Lower leg skin (tissue), 4 donors: ENCODE measurements at regions not wholly inside any gene's neighbourhood (a gene's known extent, or its start where the extent isn't known, plus 50 kb on each side); places are given as distances from the start of the nearest gene placed in this dataset.
A peak's percentile ranks its signal among the peaks of the same experiment; 100 is the strongest.

Experiments used
- DNase-seq, 2 donors: peaks; one replicate each; pipeline ENCODE4 v3.0.0-alpha.2; 2019; ENCODE audit warnings: low spot score in 2 of 2
- H3K4me3 ChIP-seq: fragments of 200-600 bp; sonication (generic); 2 replicates; pipeline ENCODE4 v1.5.1; 2017; ENCODE audit warnings: mild to moderate bottlenecking, low read depth; ENCODE audit not compliant: poor library complexity, severe bottlenecking
- POLR2A ChIP-seq, 2 donors: fragments of 450-650 bp; IDR thresholded peaks; one replicate each; pipeline ENCODE4 v1.6.1; 2016 to 2017; ENCODE audit warnings: antibody characterized with exemption in 2 of 2, mild to moderate bottlenecking in 1 of 2, moderate library complexity in 1 of 2
- WGBS, 2 donors: methylation state at CpG; one replicate each; pipeline ENCODE4 v1.1.5; 2018; 5-methylcytosine and 5-hydroxymethylcytosine counted together
- intact Hi-C: fragments of 100-400 bp; cut with DNase I; formaldehyde crosslinking; loops from one replicate; pipeline ENCODE4 v1.15.0; 2023; ENCODE audit warnings: low total_unique reads
- TF ChIP-seq, protein P1 (sequence below), 3 donors: fragments of 450-650 bp; IDR thresholded peaks; one replicate each; pipeline ENCODE4 v1.5.1; 2016; ENCODE audit warnings: antibody characterized with exemption in 3 of 3, mild to moderate bottlenecking in 3 of 3, moderate library complexity in 2 of 3

DNA sequence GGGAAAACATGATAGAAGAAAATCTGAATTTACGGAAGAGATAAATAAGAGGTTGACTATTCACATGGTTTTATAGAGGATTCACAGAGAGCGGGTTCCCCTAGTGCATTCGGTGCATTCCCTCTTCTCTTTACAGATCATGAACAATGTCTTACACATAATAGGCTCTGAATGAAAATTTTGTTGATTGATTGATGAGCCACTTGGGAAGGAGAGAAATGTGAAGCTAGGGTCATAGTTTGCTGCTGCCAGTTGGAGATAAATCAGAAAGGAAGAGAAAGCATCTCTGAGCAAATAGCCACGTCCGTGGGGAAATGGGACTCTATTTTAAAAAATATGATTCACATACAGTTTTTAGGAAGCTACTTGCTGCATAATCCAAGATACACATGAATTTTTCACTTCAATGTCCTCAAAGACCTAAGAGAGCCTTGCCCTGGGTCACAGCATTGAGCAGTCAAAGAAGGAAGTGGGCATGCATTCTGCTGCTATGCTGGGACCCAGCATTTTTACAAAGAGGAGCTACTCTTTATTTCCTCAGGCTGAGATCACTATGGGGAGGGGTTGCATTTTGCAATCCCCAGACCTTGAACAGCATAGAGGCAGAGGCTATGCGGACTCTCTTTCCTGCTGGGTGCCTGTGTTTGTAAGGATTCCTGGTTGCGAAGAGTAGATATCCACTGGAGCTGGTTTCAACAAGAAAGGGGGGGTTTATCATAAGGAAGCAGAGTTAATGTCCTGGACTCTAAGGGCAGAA is 395.3 kb downstream of the TSN start:
- peak in 1 of 2 donors; percentile 7 for DNase-seq
- WGBS, 2 donors = 66 to 74% methylated on average over 7 of the region's 7 CpGs
- intact Hi-C loops = no loop called here
- no peak overlapping the region for H3K4me3 ChIP-seq
- TF ChIP-seq POLR2A (IDR thresholded peaks at IDR 0.05) = no peak

DNA sequence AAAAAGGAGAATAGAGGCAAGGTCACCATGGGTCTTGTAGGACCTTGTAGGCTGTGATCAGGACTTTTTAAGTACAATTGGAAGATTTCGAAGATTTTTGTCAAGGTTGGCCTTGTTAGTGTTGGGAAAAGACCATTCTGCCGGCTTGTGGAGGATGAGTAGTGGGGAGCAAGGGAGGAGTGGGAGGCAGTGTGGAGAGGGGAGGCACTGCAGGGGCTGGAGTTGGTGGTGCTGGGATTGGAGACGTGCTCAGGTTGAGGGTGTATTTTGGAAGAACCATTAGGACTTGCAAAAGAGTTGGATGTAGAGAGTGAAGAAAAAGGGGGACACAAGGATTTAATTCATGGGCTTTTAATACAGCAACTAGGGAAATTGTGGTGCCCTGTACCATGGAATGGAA is 397.1 kb downstream of the TSN start:
- WGBS, 2 donors = 81 to 93% methylated on average over 3 of the region's 3 CpGs
- H3K4me3 ChIP-seq = no peak overlapping the region
- no peak for TF ChIP-seq POLR2A (IDR thresholded peaks at IDR 0.05)
- TF ChIP-seq, protein P1, sequence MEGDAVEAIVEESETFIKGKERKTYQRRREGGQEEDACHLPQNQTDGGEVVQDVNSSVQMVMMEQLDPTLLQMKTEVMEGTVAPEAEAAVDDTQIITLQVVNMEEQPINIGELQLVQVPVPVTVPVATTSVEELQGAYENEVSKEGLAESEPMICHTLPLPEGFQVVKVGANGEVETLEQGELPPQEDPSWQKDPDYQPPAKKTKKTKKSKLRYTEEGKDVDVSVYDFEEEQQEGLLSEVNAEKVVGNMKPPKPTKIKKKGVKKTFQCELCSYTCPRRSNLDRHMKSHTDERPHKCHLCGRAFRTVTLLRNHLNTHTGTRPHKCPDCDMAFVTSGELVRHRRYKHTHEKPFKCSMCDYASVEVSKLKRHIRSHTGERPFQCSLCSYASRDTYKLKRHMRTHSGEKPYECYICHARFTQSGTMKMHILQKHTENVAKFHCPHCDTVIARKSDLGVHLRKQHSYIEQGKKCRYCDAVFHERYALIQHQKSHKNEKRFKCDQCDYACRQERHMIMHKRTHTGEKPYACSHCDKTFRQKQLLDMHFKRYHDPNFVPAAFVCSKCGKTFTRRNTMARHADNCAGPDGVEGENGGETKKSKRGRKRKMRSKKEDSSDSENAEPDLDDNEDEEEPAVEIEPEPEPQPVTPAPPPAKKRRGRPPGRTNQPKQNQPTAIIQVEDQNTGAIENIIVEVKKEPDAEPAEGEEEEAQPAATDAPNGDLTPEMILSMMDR (IDR thresholded peaks at IDR 0.05) = no peak
- intact Hi-C loops = no loop called here
- peak in 1 of 2 donors; percentile 56 for DNase-seq

DNA sequence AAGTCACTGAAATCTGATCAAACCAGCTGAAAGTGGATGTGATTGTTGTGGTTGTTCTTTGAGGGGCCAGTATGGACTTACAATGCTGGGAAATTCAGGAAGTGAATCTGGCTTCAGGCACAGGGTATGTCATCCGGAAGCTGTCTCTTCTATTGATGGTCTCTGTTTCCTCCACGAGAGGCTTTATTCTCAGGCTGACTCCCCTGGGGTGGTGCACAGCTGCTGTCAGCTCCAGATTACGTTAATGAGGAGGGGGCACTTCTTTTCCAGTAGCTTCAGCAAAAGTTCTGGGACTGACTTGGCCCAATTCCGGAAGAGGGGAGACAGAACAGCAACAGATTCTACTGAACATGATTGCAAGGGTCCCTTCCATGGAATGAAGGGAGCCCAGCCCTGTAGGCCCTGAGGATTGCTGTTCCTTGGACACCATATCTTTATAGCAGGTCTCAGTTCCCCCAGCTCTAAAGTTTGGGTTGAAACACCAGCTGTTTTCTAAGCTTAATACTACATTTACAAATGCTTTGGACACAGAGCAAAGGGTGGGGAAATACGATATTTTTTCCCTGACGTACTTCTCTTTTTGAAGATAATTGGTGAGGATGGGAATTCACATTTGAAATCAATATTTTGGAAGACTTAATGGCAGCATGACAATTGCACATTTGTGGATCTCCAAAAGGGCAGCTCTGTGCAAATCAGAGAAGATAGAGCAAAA is 400.9 kb downstream of the TSN start:
- H3K4me3 ChIP-seq = no peak overlapping the region
- DNase-seq = no peak
- TF ChIP-seq, protein P1 (IDR thresholded peaks at IDR 0.05) = no peak
- no peak for TF ChIP-seq POLR2A (IDR thresholded peaks at IDR 0.05)
- intact Hi-C loops = no loop called here
- WGBS, 2 donors = 50 to 69% methylated on average over 6 of the region's 6 CpGs

DNA sequence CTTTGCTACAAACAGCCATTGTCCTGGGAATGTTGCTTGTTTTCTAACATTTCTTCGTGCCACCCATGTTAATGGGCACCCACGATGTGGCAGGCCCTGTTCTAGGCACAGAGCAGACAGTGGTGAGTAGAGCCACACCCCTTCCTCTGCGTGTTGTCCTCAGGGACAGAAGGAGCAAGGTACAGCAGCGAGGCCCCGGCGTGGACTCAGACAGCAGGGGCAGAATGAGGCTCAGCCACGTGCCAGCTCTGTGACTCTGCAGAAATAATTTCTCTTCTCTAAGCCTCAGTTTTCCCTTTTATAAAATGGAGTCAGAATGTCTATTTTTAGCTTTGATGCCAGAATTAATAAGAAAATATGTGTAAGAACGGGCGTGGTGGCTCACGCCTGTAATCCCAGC is 401.7 kb downstream of the TSN start:
- no peak overlapping the region for H3K4me3 ChIP-seq
- TF ChIP-seq POLR2A (IDR thresholded peaks at IDR 0.05) = no peak
- TF ChIP-seq, protein P1 (IDR thresholded peaks at IDR 0.05) = no peak
- intact Hi-C loops = no loop called here
- no peak for DNase-seq
- 90 to 93% methylated on average over 10 of the region's 10 CpGs for WGBS, 2 donors

DNA sequence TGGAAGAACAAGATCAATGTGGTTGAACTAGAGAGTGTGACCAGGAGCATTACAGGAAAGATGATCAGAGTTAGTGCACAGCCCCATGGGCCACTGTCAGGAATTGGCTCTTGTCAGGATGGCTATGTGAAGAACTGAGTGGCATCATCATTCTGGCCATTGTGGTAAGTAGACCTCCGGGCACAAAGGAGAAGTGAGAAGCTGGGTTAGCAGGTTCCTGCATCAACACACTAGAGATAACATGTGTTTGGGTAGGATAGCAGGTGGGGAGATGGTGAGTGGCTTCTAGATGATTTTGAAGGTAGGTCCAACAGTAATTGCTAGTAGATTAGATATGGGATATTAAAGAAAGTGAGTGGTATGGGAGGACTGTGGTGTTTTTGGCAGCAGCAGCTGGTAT is 408.2 kb downstream of the TSN start:
- DNase-seq = no peak
- intact Hi-C loops = no loop called here
- H3K4me3 ChIP-seq = no peak overlapping the region
- whole genome bisulfite sequencing, 2 donors = 76 to 92% methylated on average over 1 of the region's 1 CpG
- TF ChIP-seq, protein P1 (IDR thresholded peaks at IDR 0.05) = no peak
- no peak for TF ChIP-seq POLR2A (IDR thresholded peaks at IDR 0.05)

DNA sequence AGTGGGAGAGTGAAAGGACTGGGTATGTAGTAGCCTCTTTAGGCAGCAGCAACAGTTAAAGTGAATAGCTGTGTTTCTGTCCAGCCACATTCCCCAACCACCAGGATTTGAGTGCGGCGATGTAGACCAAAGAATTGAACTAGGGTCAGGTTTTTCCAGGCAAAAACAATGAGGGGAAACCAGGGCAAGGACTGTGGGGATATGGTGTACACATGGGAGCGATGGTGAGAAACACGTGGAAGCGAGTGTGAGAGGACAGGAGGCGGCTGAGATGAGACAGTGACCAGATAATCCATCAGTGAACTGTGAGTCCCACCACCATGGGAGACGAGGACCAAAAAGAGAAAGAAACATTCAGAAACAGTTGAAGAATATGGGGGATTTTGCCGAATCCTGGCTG is 409.5 kb downstream of the TSN start:
- no peak overlapping the region for H3K4me3 ChIP-seq
- TF ChIP-seq, protein P1 (IDR thresholded peaks at IDR 0.05) = no peak
- no peak for TF ChIP-seq POLR2A (IDR thresholded peaks at IDR 0.05)
- intact Hi-C loops = no loop called here
- 91 to 93% methylated on average over 8 of the region's 8 CpGs for WGBS, 2 donors
- no peak for DNase-seq
